GM19025 (cell line): ENCODE measurements at regions not wholly inside any gene's neighbourhood (a gene's known extent, or its start where the extent isn't known, plus 50 kb on each side); places are given as distances from the start of the nearest gene placed in this dataset.

Experiments used
- ATAC-seq: cut with Tn5 transposase; IDR thresholded peaks from one replicate; pipeline ENCODE4 v1.9.1; 2021; ENCODE audit warnings: mild to moderate bottlenecking, low read depth, moderate library complexity; ENCODE audit not compliant: unreplicated experiment

DNA sequence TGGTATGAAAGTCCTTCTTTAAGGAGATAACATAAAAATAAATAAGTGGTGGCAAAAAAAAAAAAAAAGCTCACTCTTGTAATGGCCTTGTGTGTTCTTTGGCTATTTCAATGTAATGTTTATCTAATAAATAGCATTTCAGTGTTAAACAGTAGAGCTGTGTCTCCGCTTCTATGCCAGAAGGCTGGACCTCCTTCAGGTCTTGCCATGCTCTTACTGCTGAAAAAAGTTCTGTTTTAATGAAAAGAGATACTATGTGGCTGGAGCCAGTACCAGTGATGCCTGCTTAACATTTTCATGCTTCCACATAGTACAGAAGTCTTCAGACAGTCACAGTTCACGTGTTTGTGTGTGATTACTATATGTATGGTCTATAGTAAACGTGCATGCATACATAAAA, 74.1 kb upstream of the PRICKLE1 start:
- ATAC-seq, result no peak

DNA sequence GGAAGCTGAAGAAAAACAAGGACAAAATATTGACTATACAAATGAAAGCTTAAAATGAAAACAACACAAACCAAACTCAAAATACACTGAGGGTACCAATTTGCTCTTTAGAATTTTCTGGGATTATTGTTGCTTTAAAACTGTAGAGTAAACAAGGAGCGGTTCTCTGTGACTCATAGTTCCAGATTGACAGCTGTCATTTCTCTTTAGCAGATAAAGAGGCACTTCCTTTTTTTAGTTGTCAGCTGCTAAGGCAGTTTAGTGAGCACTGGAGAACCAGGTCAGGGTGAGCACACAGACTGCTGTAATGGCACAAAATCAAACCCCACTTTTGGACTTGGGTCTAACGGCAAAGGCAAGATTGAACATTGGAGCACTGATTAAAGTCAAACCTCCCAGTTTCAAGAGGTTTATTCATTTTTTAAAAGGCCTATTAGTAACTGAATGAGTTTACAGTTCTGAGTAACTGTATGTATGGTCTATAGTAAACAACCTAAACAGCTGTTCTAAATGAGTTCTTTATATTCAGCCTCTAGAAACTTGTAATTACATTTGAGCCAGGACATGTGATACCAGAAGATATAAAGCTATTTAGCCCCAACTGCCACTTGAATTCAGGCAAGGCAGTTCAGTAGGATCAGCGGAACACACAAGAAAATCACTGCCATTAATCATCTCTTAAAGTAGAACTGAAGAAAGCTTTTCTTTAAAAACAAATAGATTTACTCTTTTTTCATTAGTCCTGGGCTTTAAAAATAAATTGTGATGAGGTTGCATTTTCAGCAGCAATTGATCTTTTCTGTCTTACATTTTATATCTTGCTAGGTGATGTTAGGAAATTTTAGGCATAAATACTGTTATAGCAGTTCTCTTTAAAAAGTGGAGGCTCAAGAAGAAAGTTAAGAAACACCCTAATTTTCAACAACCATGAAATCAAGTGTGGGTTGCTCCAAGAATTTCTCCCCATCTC, 71.7 kb upstream of the PRICKLE1 start:
- ATAC-seq, result no peak

- ATAC-seq, result no peak
Measured at GRCh38 chr12:42660117-42660516, 70.6 kb upstream of the PRICKLE1 start.

DNA sequence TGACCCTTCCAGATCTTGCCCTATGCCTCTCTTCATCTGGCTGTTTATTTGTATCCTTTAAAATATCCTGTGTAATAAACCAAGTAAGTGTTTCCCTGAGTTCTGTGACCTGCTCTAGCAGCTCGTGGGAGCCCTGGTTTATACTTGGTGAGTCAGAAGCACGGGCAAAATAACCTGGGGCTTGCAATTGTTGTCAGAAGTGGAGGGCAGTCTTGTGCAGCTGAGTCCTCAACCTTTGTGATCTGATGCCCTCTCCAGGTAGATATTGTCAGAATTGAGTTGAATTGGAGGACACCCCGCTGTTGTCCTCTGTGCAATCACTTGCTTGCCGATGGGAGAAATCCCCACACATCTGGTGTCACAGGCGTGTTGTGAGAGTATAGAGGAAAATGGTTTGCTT, 62.5 kb upstream of the PRICKLE1 start:
- ATAC-seq, result no peak

- no peak for ATAC-seq
Measured at GRCh38 chr12:42648061-42648460, 58.5 kb upstream of the PRICKLE1 start.

DNA sequence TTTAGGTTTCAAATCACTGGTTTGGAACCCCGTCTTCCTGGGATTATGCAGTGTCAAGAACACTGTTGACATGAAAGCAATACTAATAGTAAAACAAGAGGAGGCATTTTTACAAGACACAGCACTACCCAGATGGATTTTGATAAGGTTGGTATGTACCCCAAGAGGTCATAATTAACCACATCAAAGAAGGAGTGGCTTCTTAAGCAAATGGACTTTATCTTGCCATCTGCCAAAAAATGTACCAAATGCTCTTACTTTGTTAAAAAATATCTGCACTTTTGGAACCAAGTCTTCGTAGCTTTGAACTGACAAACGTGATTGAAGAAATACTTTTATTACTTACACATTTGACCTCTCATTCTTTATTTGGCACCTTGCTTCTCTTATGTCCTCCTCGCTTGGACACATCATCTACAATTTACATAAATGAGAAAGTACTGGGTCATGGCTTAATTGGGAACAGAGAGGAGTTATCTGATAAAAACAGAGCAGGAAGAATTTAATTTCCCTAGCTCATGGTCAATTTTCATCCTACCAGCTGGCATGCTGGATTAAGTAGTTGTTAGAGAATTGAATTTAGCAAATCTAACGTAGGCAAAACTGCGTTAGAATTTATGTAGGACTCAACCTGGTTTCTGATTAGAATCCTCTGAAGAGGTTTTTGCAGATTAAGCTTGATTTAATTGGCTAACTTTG, 54.5 kb upstream of the PRICKLE1 start:
- no peak for ATAC-seq

DNA sequence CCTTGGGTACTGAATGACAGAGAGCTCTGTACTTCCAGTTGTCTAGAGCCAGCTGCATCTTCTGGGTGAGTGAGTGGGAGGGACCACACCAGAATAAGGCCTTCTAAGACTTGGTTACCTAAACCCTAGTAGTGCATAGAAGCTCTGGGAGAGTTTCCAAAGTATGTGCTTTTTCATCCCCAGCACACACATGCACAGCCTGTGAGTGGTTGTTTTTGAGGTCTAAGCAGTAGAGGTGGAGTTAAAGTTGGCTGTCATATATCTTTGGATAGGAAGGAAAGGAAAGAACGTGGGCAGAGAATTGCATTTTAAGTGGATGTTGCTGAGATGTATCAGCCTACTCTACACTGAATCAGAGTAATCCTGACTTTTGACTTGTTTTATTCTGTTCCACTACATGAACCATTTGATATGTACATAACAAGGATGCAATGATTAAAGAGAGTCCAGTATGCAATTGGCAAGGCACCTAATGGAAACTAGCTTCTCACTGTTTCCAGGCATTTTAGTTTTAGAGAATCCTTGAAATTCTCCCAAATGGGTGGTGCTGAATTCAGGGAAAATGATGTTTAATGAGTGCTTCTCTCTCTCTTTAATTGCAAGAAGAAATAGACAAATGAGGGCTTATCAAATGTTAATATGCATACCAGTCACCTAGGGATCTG, 51.8 kb upstream of the PRICKLE1 start:
- no peak for ATAC-seq

DNA sequence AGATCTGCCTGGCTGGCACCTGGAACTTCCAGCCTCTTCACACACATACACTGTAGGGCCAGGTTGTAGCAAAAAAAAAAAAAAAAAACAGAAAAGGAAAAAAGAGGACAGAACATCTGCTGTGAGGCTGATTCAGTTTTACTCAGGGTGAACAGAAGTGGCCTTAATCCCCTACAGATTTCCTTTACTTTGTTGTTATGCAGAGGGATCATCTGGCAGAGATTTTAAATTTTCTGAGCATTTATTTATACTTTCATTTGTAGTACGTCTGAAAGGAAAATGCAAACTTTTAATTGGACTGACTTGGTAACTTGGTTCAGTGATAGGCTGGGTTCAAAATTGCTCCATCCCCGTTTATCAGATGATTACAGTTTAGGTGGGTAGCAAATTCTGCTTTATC, 50.8 kb upstream of the PRICKLE1 start:
- ATAC-seq, result no peak

GRCh38 chr12:42639556-42639955, 50.0 kb upstream of the PRICKLE1 start:
- no peak for ATAC-seq
